ENCODE measurements at regions not wholly inside any gene's neighbourhood (a gene's known extent, or its start where the extent isn't known, plus 50 kb on each side); places are given as distances from the start of the nearest gene placed in this dataset.

DNA sequence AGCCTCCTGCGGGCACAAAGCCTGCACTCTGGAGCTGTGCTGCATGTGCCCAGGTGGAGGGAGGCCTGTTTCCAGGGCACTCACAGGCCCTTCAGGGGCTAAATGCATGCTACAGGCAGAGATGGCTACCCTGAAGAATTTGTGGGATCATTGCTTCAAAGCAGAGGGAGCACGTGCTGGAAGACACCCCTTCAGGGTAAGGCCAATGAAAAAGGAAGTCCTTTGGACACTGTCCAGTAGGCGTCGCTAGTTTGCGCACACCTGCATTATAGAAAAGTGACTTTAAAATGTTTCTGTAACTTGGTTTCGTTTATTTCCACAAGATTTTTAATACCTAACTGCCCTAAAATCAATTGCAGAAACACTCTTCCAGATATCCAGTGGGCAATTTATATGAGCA, 325.3 kb downstream of the ZNF516 start:
- no peaks in the 10 kb centered on the region for H3K4me1 ChIP-seq (ENCODE audit: control insufficient read depth, insufficient read depth, low read length)
- H3K36me3 ChIP-seq (ENCODE audit: control insufficient read depth, insufficient read depth, low read length) = no peaks in the 10 kb centered on the region
- no peaks in the 10 kb centered on the region for H3K9me3 ChIP-seq (ENCODE audit: control insufficient read depth, low read length)
- H3K9ac ChIP-seq (ENCODE audit: low read length) = no peak overlapping the region
- H3K4me3 ChIP-seq (ENCODE audit: low read length) = no peak overlapping the region
- no peaks in the 10 kb centered on the region for H3K27me3 ChIP-seq (ENCODE audit: control insufficient read depth, insufficient read depth, low read length)

DNA sequence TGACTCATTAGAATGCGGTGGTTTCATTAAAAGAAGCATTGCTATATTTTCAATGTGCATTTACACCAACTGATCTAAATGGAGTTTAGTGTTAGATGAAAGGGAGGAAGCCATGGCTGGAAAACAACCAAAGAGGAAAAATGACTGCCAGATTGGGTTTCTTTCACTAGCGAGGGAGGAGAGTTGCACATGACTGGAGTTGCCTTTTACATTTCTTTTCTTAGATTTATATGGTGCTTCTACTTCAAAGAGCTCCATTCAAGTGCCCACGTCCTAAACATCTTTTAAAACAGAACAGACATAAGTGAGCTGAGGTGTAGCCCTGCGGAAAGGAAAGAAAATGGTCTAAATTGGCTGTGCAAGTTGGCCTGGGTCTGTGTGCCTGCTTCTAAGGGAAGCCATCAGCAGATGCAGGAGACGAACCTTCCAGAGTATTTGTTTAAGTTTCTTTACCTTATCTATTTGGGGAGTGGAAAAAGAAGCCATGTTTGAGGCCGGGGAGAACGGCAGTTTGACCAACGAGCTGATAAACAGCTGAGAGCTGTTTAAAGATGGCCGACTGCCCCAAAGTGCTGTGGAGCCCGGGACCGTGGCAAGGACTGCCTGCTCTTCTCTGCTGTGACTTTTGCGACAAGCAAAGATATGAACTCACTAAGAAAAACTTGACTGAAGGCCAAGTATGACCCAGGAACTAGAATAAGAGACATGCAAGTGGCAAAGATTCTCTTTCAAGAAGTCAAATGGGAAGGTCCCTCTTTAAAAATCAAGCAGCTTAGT, 327.0 kb downstream of the ZNF516 start:
- Histone ChIP-seq H3K9ac (ENCODE audit: low read length) (no peak overlapping the region), H3K4me3 (ENCODE audit: low read length) (no peak overlapping the region), H3K9me3 (ENCODE audit: control insufficient read depth, low read length) (no peaks in the 10 kb centered on the region), H3K36me3 (ENCODE audit: control insufficient read depth, insufficient read depth, low read length) (no peaks in the 10 kb centered on the region), H3K27me3 (ENCODE audit: control insufficient read depth, insufficient read depth, low read length) (no peaks in the 10 kb centered on the region), H3K4me1 (ENCODE audit: control insufficient read depth, insufficient read depth, low read length) (no peaks in the 10 kb centered on the region)

DNA sequence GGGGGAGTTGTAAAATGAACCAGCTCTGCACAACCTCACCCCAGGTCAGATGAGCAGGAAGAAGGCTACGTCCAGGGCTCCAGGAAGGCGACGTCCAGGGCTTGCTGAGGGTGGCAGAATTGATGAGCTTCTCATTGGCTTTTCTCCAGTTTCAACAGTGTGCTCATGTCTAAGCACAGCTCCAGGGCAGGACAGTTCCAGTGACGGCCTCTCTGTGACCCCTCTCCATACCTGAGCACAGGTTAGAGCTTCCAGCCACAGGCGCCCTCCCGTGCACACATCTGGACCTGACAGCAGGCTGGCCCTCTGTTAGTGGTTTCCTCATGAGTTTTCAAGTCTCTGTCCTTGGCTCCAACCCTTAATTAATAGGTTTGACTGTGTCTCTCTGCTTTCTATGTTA, 327.6 kb downstream of the ZNF516 start:
- Histone ChIP-seq H3K4me1 (ENCODE audit: control insufficient read depth, insufficient read depth, low read length) (no peaks in the 10 kb centered on the region), H3K4me3 (ENCODE audit: low read length) (no peak overlapping the region), H3K9me3 (ENCODE audit: control insufficient read depth, low read length) (no peaks in the 10 kb centered on the region), H3K9ac (ENCODE audit: low read length) (no peak overlapping the region), H3K36me3 (ENCODE audit: control insufficient read depth, insufficient read depth, low read length) (no peaks in the 10 kb centered on the region), H3K27me3 (ENCODE audit: control insufficient read depth, insufficient read depth, low read length) (no peaks in the 10 kb centered on the region)

DNA sequence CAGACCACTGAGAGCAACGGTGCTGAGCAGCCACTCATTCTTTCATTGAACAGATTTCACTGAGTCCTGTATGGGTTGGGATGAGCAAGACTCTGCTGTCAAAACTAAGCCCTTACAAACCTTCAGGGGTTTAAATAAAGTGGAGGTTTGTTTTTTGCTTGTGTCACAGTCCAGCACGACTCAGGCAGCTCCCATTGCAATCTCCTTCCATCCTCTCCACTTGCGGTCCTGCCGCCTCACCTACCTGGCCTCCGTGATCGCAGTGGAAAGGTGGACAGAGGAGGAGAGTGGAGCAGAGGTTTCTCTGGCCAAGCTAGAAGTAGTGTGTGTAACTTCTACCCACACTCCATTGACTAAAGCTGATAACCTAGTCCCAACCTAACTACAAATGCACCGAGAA, 332.2 kb downstream of the ZNF516 start:
- Histone ChIP-seq H3K4me1 (ENCODE audit: control insufficient read depth, insufficient read depth, low read length) (no peaks in the 10 kb centered on the region), H3K4me3 (ENCODE audit: low read length) (no peak overlapping the region), H3K9ac (ENCODE audit: low read length) (no peak overlapping the region), H3K9me3 (ENCODE audit: control insufficient read depth, low read length) (no peaks in the 10 kb centered on the region), H3K27me3 (ENCODE audit: control insufficient read depth, insufficient read depth, low read length) (no peaks in the 10 kb centered on the region), H3K36me3 (ENCODE audit: control insufficient read depth, insufficient read depth, low read length) (no peaks in the 10 kb centered on the region)

DNA sequence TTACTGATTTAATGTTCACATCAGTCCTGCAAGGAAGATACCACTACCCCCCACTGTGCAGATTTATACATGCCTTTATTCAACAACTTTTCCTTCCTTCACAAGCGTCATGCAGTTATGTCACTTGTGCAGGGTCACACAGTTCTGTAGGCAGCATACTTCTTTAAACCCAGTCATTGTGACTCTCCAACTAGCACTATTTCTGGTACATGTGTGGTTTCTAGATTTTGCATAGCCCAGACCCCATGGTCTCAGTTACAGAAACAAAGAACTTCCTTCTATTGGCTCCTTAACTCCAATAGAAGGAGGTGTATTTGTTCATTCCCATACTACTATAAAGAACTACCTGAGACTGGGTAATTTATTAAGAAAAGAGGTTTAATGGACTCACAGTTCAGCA, 333.1 kb downstream of the ZNF516 start:
- H3K4me3 ChIP-seq (ENCODE audit: low read length) = no peak overlapping the region
- no peaks in the 10 kb centered on the region for H3K36me3 ChIP-seq (ENCODE audit: control insufficient read depth, insufficient read depth, low read length)
- no peak overlapping the region for H3K9ac ChIP-seq (ENCODE audit: low read length)
- H3K4me1 ChIP-seq (ENCODE audit: control insufficient read depth, insufficient read depth, low read length) = no peaks in the 10 kb centered on the region
- no peaks in the 10 kb centered on the region for H3K27me3 ChIP-seq (ENCODE audit: control insufficient read depth, insufficient read depth, low read length)
- H3K9me3 ChIP-seq (ENCODE audit: control insufficient read depth, low read length) = no peaks in the 10 kb centered on the region

DNA sequence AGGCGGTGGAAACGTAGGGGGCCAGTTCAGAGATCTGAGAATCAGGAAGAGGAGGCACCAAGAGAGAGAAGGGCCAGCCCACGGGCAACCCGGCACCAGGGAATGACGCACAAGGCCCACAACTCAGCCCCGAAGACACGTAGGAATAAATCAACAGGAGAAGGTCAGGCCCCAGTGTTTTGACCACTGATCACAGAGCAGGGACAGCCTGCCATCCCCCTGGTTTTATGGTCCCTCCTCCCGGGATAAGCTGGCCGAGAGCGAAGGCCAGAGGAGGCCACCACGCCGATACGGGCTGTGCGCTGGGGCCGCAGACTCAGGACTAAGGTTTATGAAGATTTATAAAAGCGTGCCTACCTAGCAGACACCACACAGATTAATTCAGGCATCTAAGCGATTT, 341.4 kb downstream of the ZNF516 start:
- Histone ChIP-seq H3K9me3 (ENCODE audit: control insufficient read depth, low read length) (no peaks in the 10 kb centered on the region), H3K27me3 (ENCODE audit: control insufficient read depth, insufficient read depth, low read length) (no peaks in the 10 kb centered on the region), H3K9ac (ENCODE audit: low read length) (no peak overlapping the region), H3K4me3 (ENCODE audit: low read length) (no peak overlapping the region), H3K36me3 (ENCODE audit: control insufficient read depth, insufficient read depth, low read length) (no peaks in the 10 kb centered on the region), H3K4me1 (ENCODE audit: control insufficient read depth, insufficient read depth, low read length) (no peaks in the 10 kb centered on the region)

DNA sequence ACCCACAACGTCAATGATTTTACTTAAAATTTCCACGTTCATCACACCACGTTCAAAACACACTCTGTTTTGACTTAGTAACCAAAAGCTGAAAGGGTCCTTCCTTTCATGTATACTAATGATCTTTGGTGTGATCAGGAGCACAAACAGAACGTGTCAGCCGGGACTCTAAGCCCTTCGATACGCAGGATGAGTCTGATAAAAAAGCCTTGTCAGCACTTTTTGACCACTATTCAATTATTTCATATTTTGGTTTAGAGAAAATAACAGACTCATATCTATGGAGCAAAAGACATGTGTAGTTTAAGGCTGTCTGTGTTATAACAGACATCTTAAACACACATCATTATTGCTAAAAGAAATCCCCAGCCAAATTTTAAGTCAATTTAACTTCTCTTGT, 345.3 kb downstream of the ZNF516 start:
- no peak overlapping the region for H3K4me3 ChIP-seq (ENCODE audit: low read length)
- H3K9me3 ChIP-seq (ENCODE audit: control insufficient read depth, low read length) = no peaks in the 10 kb centered on the region
- H3K4me1 ChIP-seq (ENCODE audit: control insufficient read depth, insufficient read depth, low read length) = no peaks in the 10 kb centered on the region
- H3K36me3 ChIP-seq (ENCODE audit: control insufficient read depth, insufficient read depth, low read length) = no peaks in the 10 kb centered on the region
- no peak overlapping the region for H3K9ac ChIP-seq (ENCODE audit: low read length)
- H3K27me3 ChIP-seq (ENCODE audit: control insufficient read depth, insufficient read depth, low read length) = no peaks in the 10 kb centered on the region

DNA sequence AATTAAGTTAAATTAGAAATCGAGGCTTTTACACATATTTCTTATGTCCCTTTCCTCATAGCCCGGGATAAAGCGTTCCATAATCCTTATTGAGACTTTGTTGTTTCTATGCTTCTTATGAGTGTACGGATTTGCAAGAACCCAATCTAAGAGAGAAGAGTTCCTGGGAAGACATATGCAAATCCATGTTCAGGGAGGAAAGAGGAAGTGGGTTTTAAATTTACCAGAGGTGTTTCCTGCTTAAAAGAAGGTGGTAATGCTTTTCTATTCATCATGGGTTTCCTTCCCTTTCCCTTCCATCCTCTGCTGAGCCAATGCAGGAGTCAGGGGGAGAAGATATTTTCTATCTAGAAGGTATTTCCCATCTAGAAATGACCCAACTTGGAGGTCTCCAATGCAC, 345.8 kb downstream of the ZNF516 start:
- Histone ChIP-seq H3K27me3 (ENCODE audit: control insufficient read depth, insufficient read depth, low read length) (no peaks in the 10 kb centered on the region), H3K9me3 (ENCODE audit: control insufficient read depth, low read length) (no peaks in the 10 kb centered on the region), H3K36me3 (ENCODE audit: control insufficient read depth, insufficient read depth, low read length) (no peaks in the 10 kb centered on the region), H3K4me3 (ENCODE audit: low read length) (no peak overlapping the region), H3K4me1 (ENCODE audit: control insufficient read depth, insufficient read depth, low read length) (no peaks in the 10 kb centered on the region), H3K9ac (ENCODE audit: low read length) (no peak overlapping the region)

DNA sequence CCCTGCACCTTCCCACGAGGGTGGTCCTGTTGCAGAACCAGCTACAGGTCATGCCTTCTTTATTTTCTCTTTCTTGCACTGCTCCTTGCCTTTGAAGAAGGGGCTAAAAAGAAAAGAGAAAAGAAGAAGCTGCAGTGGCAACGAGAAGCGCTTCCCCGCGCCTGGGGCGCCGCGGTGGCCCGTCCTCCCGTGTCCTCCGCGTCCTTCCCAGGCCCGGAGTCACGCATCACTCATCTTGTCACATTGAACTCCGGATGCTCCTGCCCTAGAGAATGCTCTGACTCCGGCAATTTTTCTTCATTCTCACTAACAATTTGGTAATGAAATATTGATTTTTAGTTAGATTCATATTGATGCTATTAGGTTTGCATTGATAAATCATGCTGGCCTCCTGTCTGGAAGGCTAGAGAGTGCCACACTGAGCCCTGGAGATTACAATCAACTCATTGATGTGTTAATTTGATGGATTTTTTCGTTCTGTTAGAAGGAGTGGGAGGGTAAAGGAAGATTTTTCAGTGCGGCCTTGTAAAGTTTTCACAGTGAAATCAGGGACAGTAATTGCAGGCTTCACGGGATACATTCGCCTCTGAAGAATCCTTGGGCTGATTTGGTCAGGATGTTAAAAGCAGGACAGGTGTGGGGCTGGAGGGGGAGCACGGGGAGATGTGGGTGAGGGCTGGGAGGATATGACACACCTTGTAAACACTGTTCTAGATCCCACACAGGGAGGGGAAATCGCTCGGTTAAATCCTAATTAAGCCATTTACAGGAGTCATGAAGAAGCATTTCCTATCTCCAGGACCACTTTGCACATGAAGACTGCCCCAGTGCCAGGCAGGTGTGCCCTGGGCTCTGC, 349.3 kb downstream of the ZNF516 start:
- Histone ChIP-seq H3K27me3 (ENCODE audit: control insufficient read depth, insufficient read depth, low read length) (no peaks in the 10 kb centered on the region), H3K9me3 (ENCODE audit: control insufficient read depth, low read length) (no peaks in the 10 kb centered on the region), H3K36me3 (ENCODE audit: control insufficient read depth, insufficient read depth, low read length) (no peaks in the 10 kb centered on the region), H3K4me1 (ENCODE audit: control insufficient read depth, insufficient read depth, low read length) (no peaks in the 10 kb centered on the region), H3K4me3 (ENCODE audit: low read length) (no peak overlapping the region), H3K9ac (ENCODE audit: low read length) (no peak overlapping the region)

DNA sequence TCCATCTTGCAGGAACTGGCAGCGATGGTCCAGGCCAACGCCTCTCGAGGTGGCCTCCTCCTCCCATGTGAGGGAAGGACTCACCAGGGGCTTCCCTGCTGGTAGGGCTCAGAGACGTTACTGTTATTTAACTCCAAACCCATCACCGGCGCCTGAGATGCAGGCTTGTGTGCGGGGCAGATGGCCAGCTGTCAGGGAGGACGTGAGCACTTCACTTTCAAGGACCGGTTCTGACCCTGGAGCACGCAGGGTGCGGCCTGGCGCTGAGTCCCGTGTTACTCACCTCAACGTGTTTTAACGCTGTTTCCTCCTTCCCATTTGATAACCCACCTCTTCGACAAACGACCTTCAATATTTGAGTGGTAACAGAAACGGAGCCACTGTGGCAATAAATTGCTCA, 350.2 kb downstream of the ZNF516 start:
- H3K27me3 ChIP-seq (ENCODE audit: control insufficient read depth, insufficient read depth, low read length) = no peaks in the 10 kb centered on the region
- no peaks in the 10 kb centered on the region for H3K4me1 ChIP-seq (ENCODE audit: control insufficient read depth, insufficient read depth, low read length)
- H3K9ac ChIP-seq (ENCODE audit: low read length) = no peak overlapping the region
- H3K9me3 ChIP-seq (ENCODE audit: control insufficient read depth, low read length) = no peaks in the 10 kb centered on the region
- H3K4me3 ChIP-seq (ENCODE audit: low read length) = no peak overlapping the region
- H3K36me3 ChIP-seq (ENCODE audit: control insufficient read depth, insufficient read depth, low read length) = no peaks in the 10 kb centered on the region

DNA sequence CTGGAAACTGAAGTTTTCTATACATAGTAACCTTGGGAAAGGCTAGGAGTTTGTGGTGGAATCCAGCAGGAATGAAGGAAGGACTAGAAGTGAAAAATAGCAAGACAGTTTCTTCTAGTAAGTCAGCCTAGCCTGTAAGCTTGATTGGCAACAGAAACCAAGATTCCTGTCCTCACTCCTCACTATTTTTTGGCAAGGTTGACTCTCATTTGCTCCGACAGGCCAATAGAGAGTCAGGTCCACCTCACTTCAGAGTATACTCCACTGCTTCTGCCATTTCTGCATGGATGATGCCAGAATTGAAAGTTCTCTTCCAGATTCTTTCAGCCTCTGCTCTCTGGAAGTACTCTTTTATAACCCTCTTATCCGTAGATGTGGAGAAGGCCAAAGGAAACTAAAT, 352.4 kb downstream of the ZNF516 start:
- Histone ChIP-seq H3K9me3 (ENCODE audit: control insufficient read depth, low read length) (no peaks in the 10 kb centered on the region), H3K9ac (ENCODE audit: low read length) (no peak overlapping the region), H3K4me3 (ENCODE audit: low read length) (no peak overlapping the region), H3K36me3 (ENCODE audit: control insufficient read depth, insufficient read depth, low read length) (no peaks in the 10 kb centered on the region), H3K27me3 (ENCODE audit: control insufficient read depth, insufficient read depth, low read length) (no peaks in the 10 kb centered on the region), H3K4me1 (ENCODE audit: control insufficient read depth, insufficient read depth, low read length) (no peaks in the 10 kb centered on the region)

DNA sequence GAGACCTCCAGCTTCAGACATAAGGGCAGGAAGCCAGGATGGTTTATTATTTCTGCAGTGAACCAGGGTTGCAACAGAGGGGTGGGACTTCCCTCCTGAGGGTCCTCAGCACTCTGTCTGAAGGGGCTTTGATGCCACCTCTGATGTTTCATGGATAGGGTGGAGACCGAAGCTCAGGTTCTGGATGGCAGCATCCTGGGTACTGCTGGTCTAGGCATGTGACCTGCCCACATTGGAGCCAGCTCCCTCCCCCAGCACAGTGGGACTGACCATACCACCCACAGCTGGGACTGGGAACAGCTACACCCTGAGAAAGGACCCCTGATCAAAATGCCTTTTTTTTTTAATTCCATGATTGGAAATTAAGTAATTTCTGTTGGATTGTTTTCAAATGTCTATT, 355.2 kb downstream of the ZNF516 start:
- Histone ChIP-seq H3K27me3 (ENCODE audit: control insufficient read depth, insufficient read depth, low read length) (no peaks in the 10 kb centered on the region), H3K9me3 (ENCODE audit: control insufficient read depth, low read length) (no peaks in the 10 kb centered on the region), H3K36me3 (ENCODE audit: control insufficient read depth, insufficient read depth, low read length) (no peaks in the 10 kb centered on the region), H3K4me1 (ENCODE audit: control insufficient read depth, insufficient read depth, low read length) (no peaks in the 10 kb centered on the region), H3K4me3 (ENCODE audit: low read length) (no peak overlapping the region), H3K9ac (ENCODE audit: low read length) (no peak overlapping the region)

All from mucosa of stomach (tissue), 1 donor.